Body of pancreas (tissue), 4 donors: ENCODE measurements at regions not wholly inside any gene's neighbourhood (a gene's known extent, or its start where the extent isn't known, plus 50 kb on each side); places are given as distances from the start of the nearest gene placed in this dataset.

ENCODE experiments used
- POLR2A ChIP-seq, 3 donors: fragments of 450-650 bp; IDR thresholded peaks; one replicate each; pipeline ENCODE4 v1.6.1; 2016; ENCODE audit warnings: antibody characterized with exemption in 3 of 3, mild to moderate bottlenecking in 2 of 3
- TF ChIP-seq, protein P1 (sequence below), 7 experiments: fragments of 450-650 bp in 4 of 7; fragments of 200-600 bp in 3 of 7; sonication (generic) in 3 of 7; IDR thresholded peaks; one replicate each; pipeline ENCODE4 v1.5.1; 2016 to 2019; ENCODE audit warnings: antibody characterized with exemption in 7 of 7

DNA sequence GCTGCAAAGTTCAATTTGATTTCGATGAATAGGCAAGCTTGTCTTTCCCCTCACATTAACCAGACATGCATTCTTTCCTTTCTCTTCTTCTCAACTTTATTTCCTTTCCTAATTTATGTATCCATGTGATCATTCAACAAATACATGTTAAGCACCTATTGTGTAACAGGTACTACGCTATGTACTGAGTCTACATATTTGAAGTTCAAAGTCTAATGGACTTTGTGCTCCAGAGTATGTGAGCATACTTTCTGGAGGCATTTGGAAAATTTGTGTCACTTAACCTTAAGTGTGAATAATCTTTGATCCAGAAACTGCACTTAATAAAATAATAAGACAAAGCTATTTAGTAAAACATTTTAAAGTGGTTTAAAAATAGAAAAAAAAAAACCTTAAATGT lies 675.3 kb upstream of the CT83 start:
- TF ChIP-seq, protein P1, sequence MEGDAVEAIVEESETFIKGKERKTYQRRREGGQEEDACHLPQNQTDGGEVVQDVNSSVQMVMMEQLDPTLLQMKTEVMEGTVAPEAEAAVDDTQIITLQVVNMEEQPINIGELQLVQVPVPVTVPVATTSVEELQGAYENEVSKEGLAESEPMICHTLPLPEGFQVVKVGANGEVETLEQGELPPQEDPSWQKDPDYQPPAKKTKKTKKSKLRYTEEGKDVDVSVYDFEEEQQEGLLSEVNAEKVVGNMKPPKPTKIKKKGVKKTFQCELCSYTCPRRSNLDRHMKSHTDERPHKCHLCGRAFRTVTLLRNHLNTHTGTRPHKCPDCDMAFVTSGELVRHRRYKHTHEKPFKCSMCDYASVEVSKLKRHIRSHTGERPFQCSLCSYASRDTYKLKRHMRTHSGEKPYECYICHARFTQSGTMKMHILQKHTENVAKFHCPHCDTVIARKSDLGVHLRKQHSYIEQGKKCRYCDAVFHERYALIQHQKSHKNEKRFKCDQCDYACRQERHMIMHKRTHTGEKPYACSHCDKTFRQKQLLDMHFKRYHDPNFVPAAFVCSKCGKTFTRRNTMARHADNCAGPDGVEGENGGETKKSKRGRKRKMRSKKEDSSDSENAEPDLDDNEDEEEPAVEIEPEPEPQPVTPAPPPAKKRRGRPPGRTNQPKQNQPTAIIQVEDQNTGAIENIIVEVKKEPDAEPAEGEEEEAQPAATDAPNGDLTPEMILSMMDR (IDR thresholded peaks at IDR 0.05): no peak
- no peak for TF ChIP-seq POLR2A (IDR thresholded peaks at IDR 0.05)
